ENCODE measurements at regions not wholly inside any gene's neighbourhood (a gene's known extent, or its start where the extent isn't known, plus 50 kb on each side); places are given as distances from the start of the nearest gene placed in this dataset.

- TF ChIP-seq GABPA (IDR thresholded peaks at IDR 0.05; ENCODE audit: borderline replicate concordance, insufficient read depth, low read length) (no peak), CBX5 (IDR thresholded peaks at IDR 0.05; ENCODE audit: low read depth, low read length) (no peak), RBBP5 (IDR thresholded peaks at IDR 0.05; ENCODE audit: borderline replicate concordance, low read depth, low read length) (no peak)
Observed at GRCh38 chr16:77511053-77511452, 76.2 kb upstream of the ADAMTS18 start (continued).

Data from H1 (cell line).